HL-60 (cell line): ENCODE measurements at regions not wholly inside any gene's neighbourhood (a gene's known extent, or its start where the extent isn't known, plus 50 kb on each side); places are given as distances from the start of the nearest gene placed in this dataset.

Experiments
- DNase-seq, 2 experiments: peaks; one replicate each; pipeline ENCODE4 v3.0.0-alpha.2; 2010 to 2020; ENCODE audit warnings: low read depth in 1 of 2, low spot score in 1 of 2
- H3K27ac ChIP-seq: fragments of 250-450 bp; sonication (Bioruptor Pico); replicated peaks from 2 replicates; pipeline ENCODE4 v1.5.1; 2020; ENCODE audit warnings: mild to moderate bottlenecking, moderate library complexity
- H3K27me3 ChIP-seq: fragments of 250-450 bp; sonication (Bioruptor Pico); 2 replicates; pipeline ENCODE4 v1.5.1; 2021; ENCODE audit warnings: mild to moderate bottlenecking, moderate library complexity; ENCODE audit not compliant: insufficient read depth, poor library complexity, severe bottlenecking
- H3K4me3 ChIP-seq: replicated peaks from 2 replicates; pipeline ENCODE4 v1.5.1; 2011; ENCODE audit warnings: mild to moderate bottlenecking, control low read depth, low read length; ENCODE audit not compliant: insufficient read depth
- GABPA ChIP-seq: IDR thresholded peaks from 2 replicates; pipeline ENCODE4 v1.6.1; 2012; ENCODE audit warnings: low read depth
- POLR2AphosphoS5 ChIP-seq: IDR thresholded peaks from 2 replicates; pipeline ENCODE4 v1.6.1; 2012; ENCODE audit warnings: low read depth
- REST ChIP-seq: IDR thresholded peaks from 2 replicates; pipeline ENCODE4 v1.6.1; 2012; ENCODE audit warnings: low read depth; ENCODE audit not compliant: insufficient replicate concordance
- SPI1 ChIP-seq: IDR thresholded peaks from 2 replicates; pipeline ENCODE4 v1.6.1; 2012; ENCODE audit warnings: low read depth, mild to moderate bottlenecking, borderline replicate concordance
- TF ChIP-seq, protein P1 (sequence below): IDR thresholded peaks from one replicate; pipeline ENCODE4 v1.5.1; 2011; ENCODE audit warnings: low read length, control low read depth, inconsistent platforms; ENCODE audit not compliant: insufficient read depth

- no peaks in the 10 kb centered on the region for H3K27me3 ChIP-seq
- TF ChIP-seq, protein P1, sequence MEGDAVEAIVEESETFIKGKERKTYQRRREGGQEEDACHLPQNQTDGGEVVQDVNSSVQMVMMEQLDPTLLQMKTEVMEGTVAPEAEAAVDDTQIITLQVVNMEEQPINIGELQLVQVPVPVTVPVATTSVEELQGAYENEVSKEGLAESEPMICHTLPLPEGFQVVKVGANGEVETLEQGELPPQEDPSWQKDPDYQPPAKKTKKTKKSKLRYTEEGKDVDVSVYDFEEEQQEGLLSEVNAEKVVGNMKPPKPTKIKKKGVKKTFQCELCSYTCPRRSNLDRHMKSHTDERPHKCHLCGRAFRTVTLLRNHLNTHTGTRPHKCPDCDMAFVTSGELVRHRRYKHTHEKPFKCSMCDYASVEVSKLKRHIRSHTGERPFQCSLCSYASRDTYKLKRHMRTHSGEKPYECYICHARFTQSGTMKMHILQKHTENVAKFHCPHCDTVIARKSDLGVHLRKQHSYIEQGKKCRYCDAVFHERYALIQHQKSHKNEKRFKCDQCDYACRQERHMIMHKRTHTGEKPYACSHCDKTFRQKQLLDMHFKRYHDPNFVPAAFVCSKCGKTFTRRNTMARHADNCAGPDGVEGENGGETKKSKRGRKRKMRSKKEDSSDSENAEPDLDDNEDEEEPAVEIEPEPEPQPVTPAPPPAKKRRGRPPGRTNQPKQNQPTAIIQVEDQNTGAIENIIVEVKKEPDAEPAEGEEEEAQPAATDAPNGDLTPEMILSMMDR = no peak
- TF ChIP-seq GABPA (no peak), SPI1 (no peak), POLR2AphosphoS5 (no peak), REST (no peak)
- no peak for DNase-seq
- no peak overlapping the region for H3K4me3 ChIP-seq
- no peak overlapping the region for H3K27ac ChIP-seq
Observed at GRCh38 chr7:106393564-106394251, 108.9 kb upstream of the NAMPT start.

DNA sequence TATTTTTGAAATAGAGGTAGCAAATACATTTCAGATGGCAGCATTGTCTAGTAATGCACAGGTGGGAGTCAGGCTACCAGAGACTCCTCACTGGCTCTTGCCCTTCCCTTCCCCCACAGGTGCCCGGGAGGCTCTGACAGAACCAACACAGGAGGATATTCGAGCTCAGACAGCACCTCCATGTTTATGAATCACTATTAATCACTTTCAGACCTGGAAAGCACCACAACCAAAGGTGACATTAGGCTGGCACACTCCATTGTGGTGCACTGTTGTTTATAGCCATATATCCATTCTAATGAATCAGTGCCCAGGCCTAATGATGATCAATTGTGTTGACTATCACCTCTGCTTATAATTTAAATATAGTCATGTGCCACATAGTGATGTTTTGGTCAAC is 107.8 kb upstream of the NAMPT start:
- Histone ChIP-seq H3K27ac (no peak overlapping the region), H3K27me3 (no peaks in the 10 kb centered on the region), H3K4me3 (no peak overlapping the region)
- TF ChIP-seq REST (no peak), POLR2AphosphoS5 (no peak), SPI1 (no peak), GABPA (no peak)
- TF ChIP-seq, protein P1 = no peak
- no peak for DNase-seq

DNA sequence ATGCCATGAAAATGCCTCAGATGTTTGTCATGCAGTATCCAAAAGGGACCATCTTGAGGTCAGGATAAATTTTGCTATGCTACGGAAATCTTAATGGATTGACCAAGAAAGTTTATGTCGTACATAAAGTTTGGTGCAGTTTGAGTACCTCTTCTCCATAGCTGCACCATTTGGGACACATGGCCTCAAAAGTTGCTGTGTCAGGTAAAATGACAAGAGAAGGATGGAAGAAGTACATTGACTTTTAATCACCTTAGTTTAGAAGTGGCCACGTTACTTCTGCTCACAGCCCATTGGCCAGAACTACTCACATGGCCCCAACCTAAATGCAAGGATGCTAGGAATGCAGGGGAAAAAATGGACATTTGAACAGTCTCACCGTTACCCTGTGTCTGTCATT is 107.4 kb upstream of the NAMPT start:
- DNase-seq = no peak
- Histone ChIP-seq H3K27me3 (no peaks in the 10 kb centered on the region), H3K27ac (no peak overlapping the region), H3K4me3 (no peak overlapping the region)
- TF ChIP-seq GABPA = no peak
- TF ChIP-seq, protein P1 = no peak
- TF ChIP-seq SPI1 = no peak
- no peak for TF ChIP-seq REST
- TF ChIP-seq POLR2AphosphoS5 = no peak
